SK-N-SH (cell line): ENCODE measurements at regions not wholly inside any gene's neighbourhood (a gene's known extent, or its start where the extent isn't known, plus 50 kb on each side); places are given as distances from the start of the nearest gene placed in this dataset.

Source experiments
- EZH2phosphoT487 ChIP-seq: fragments of 200-600 bp; sonication (generic); IDR thresholded peaks from 2 replicates; pipeline ENCODE4 v1.6.1; 2017; ENCODE audit warnings: low read depth, mixed run types, mild to moderate bottlenecking, antibody characterized with exemption, moderate library complexity, borderline replicate concordance
- FOSL2 ChIP-seq: IDR thresholded peaks from 2 replicates; pipeline ENCODE4 v1.4.0; 2012; ENCODE audit warnings: low read depth, mild to moderate bottlenecking, moderate library complexity, borderline replicate concordance
- GABPA ChIP-seq: IDR thresholded peaks from 2 replicates; pipeline ENCODE4 v1.4.0; 2012; ENCODE audit warnings: low read depth, mild to moderate bottlenecking
- RAD21 ChIP-seq: IDR thresholded peaks from 2 replicates; pipeline ENCODE4 v1.6.1; 2012; ENCODE audit warnings: mild to moderate bottlenecking, low read length
- SIN3A ChIP-seq: IDR thresholded peaks from 2 replicates; pipeline ENCODE4 v1.6.1; 2012; ENCODE audit warnings: low read depth, mild to moderate bottlenecking, low read length, moderate library complexity, borderline replicate concordance
- TF ChIP-seq, protein P1 (sequence below): fragments of 200-600 bp; sonication (generic); IDR thresholded peaks from 2 replicates; pipeline ENCODE4 v1.6.1; 2017; ENCODE audit warnings: antibody characterized with exemption, mild to moderate bottlenecking, moderate library complexity
- TF ChIP-seq, protein P2 (sequence below): IDR thresholded peaks from 2 replicates; pipeline ENCODE4 v1.6.1; 2012; ENCODE audit warnings: mild to moderate bottlenecking, low read depth, low read length, moderate library complexity

DNA sequence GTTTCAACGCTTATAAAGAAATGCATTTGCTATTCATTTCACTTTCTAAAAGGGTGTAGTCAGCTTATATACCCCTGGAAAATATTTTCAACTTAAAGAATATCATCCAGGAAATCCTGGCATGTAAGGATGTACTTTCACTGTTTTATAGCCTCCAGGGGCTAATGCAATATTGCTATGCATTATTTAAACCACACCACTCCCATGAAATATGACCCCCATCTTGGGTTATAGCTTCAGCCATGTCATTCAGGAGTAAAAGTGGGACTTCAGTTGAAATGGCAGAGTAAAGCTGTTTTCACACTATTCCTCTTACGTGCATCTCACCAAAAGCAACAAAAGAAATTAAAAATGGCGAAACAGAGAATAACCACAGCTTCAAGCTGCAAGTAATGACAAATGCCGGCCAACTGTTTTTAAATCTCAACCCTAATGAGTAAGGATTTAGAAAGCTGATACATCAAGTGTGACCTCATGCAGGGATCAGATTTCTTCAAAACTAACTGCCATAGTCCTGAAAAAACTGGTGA lies 84.5 kb downstream of the COL6A6 start:
- TF ChIP-seq, protein P1, sequence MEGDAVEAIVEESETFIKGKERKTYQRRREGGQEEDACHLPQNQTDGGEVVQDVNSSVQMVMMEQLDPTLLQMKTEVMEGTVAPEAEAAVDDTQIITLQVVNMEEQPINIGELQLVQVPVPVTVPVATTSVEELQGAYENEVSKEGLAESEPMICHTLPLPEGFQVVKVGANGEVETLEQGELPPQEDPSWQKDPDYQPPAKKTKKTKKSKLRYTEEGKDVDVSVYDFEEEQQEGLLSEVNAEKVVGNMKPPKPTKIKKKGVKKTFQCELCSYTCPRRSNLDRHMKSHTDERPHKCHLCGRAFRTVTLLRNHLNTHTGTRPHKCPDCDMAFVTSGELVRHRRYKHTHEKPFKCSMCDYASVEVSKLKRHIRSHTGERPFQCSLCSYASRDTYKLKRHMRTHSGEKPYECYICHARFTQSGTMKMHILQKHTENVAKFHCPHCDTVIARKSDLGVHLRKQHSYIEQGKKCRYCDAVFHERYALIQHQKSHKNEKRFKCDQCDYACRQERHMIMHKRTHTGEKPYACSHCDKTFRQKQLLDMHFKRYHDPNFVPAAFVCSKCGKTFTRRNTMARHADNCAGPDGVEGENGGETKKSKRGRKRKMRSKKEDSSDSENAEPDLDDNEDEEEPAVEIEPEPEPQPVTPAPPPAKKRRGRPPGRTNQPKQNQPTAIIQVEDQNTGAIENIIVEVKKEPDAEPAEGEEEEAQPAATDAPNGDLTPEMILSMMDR = no peak
- TF ChIP-seq RAD21 (no peak), EZH2phosphoT487 (no peak), GABPA (no peak), FOSL2 (no peak), SIN3A (no peak)
- TF ChIP-seq, protein P2, sequence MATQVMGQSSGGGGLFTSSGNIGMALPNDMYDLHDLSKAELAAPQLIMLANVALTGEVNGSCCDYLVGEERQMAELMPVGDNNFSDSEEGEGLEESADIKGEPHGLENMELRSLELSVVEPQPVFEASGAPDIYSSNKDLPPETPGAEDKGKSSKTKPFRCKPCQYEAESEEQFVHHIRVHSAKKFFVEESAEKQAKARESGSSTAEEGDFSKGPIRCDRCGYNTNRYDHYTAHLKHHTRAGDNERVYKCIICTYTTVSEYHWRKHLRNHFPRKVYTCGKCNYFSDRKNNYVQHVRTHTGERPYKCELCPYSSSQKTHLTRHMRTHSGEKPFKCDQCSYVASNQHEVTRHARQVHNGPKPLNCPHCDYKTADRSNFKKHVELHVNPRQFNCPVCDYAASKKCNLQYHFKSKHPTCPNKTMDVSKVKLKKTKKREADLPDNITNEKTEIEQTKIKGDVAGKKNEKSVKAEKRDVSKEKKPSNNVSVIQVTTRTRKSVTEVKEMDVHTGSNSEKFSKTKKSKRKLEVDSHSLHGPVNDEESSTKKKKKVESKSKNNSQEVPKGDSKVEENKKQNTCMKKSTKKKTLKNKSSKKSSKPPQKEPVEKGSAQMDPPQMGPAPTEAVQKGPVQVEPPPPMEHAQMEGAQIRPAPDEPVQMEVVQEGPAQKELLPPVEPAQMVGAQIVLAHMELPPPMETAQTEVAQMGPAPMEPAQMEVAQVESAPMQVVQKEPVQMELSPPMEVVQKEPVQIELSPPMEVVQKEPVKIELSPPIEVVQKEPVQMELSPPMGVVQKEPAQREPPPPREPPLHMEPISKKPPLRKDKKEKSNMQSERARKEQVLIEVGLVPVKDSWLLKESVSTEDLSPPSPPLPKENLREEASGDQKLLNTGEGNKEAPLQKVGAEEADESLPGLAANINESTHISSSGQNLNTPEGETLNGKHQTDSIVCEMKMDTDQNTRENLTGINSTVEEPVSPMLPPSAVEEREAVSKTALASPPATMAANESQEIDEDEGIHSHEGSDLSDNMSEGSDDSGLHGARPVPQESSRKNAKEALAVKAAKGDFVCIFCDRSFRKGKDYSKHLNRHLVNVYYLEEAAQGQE = no peak
